BJ (cell line): ENCODE measurements at regions not wholly inside any gene's neighbourhood (a gene's known extent, or its start where the extent isn't known, plus 50 kb on each side); places are given as distances from the start of the nearest gene placed in this dataset.

Source experiments
- CTCF ChIA-PET: fragments of 350-600 bp; formaldehyde crosslinking; extraction: SDS; loops from one replicate; lab custom pipeline; 2021; ENCODE audit warnings: antibody characterized with exemption, inconsistent platforms; lab: Yijun Ruan, JAX
- POLR2A ChIA-PET: fragments of 300-600 bp; sonication (Branson Sonifier 250); formaldehyde crosslinking; extraction: SDS; loops from one replicate; lab custom pipeline; 2021; ENCODE audit warnings: antibody characterized with exemption; lab: Charles Lee
- DNase-seq: peaks from one replicate; pipeline ENCODE4 v3.0.0-alpha.2; 2011; ENCODE audit warnings: low read depth
- H3K27me3 ChIP-seq: 2 replicates; pipeline ENCODE4 v1.6.0; 2011; ENCODE audit warnings: low read length; ENCODE audit not compliant: control insufficient read depth, insufficient read depth
- H3K36me3 ChIP-seq: 2 replicates; pipeline ENCODE4 v1.5.1; 2011; ENCODE audit warnings: low read length; ENCODE audit not compliant: control insufficient read depth, insufficient read depth
- H3K4me3 ChIP-seq: 2 replicates; pipeline ENCODE4 v1.5.1; 2011; ENCODE audit warnings: low read depth, mild to moderate bottlenecking, control low read depth, low read length
- TF ChIP-seq, protein P1 (sequence below): IDR thresholded peaks from 2 replicates; pipeline ENCODE4 v1.5.1; 2011; ENCODE audit warnings: low read depth, mild to moderate bottlenecking, control low read depth, inconsistent platforms, low read length, moderate library complexity; ENCODE audit not compliant: insufficient read depth

DNA sequence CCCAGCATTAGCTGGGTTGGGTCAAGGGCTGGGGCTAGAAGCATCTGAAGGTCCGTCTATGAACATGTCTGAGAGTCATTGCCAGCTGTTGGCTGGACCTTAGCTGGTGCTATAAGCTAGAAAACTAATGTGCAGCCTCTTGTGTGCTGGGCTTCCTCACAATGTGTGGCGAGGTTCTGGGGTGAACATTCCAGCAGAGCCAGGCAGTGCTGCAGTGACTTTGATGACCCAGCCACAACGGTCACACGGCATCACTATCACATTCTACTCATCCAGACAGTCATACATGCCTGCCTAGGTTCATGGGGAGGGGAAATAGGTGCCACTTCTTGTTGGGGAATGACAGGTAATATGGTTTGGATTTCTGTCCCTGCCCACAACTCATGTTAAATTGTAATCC is 260.5 kb downstream of the CYP26B1 start:
- no peaks in the 10 kb centered on the region for H3K27me3 ChIP-seq
- CTCF ChIA-PET, result interaction anchor here (1.0 kb wide), 1 partner anchor 37 kb away, joined by 3 read pairs; no protein-coding TSS in a partner anchor
- POLR2A ChIA-PET, result no interaction called here
- H3K36me3 ChIP-seq, result no peaks in the 10 kb centered on the region
- DNase-seq, result no peak
- TF ChIP-seq, protein P1, sequence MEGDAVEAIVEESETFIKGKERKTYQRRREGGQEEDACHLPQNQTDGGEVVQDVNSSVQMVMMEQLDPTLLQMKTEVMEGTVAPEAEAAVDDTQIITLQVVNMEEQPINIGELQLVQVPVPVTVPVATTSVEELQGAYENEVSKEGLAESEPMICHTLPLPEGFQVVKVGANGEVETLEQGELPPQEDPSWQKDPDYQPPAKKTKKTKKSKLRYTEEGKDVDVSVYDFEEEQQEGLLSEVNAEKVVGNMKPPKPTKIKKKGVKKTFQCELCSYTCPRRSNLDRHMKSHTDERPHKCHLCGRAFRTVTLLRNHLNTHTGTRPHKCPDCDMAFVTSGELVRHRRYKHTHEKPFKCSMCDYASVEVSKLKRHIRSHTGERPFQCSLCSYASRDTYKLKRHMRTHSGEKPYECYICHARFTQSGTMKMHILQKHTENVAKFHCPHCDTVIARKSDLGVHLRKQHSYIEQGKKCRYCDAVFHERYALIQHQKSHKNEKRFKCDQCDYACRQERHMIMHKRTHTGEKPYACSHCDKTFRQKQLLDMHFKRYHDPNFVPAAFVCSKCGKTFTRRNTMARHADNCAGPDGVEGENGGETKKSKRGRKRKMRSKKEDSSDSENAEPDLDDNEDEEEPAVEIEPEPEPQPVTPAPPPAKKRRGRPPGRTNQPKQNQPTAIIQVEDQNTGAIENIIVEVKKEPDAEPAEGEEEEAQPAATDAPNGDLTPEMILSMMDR, result no peak
- no peak overlapping the region for H3K4me3 ChIP-seq

DNA sequence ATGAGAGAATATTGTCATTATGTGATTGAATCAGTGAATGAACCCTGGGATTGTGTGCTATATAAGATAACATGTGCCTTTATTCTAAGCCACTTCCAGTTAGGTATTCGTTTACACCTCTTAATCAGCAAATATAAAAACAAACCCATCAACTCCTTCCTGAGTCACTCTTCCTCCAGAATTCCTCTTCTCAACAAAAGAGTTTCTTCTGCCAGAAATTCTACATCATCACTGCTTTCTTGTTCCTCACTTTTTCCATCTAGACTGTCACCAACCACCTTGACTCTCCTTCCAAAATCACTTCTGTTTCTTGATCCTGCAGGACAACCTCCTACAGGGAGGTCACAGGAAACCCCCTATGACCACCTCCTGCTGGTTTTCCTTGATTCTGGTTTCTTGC is 261.4 kb downstream of the CYP26B1 start:
- TF ChIP-seq, protein P1, result no peak
- Histone ChIP-seq H3K4me3 (no peak overlapping the region), H3K27me3 (no peaks in the 10 kb centered on the region), H3K36me3 (no peaks in the 10 kb centered on the region)
- ChIA-PET POLR2A (no interaction called here), CTCF (interaction anchor here (1.0 to 2.2 kb wide), 2 partner anchors 38 to 81 kb away, joined by 3 to 5 read pairs; no protein-coding TSS in a partner anchor)
- DNase-seq, result no peak

DNA sequence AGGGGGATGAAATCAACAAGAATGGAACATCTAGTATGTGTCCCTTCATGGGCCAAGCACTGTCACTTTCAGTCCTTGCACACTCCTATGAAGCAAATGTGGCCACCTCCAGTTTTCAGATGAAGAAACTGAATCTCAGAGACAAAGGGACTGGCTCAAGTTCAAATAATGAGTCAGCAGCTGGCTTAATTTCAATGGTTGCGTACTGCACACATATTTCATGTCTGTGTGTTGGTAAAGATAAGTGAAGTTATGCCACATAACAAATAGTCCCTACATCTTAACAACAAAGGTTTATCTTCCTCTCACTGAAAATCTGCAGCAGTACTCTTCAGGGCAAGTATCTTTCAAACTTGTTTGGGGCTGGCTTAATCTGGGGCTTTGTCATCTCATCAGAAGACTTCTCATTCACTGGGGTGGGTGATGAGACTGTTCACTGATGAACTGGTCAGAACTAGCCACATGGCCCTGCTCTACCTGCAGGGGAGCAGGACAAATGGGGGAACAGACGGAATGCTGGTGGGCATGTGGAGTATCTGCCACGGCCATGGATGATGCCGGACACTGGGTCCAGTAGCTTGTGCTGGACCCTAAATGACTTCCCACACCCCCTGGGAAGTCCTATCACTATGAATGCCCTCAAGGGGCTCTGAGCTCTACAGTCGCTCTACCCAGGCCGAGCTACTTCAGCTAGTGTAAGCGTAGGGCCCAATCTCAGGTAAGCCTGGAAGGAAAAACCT is 263.2 kb downstream of the CYP26B1 start:
- DNase-seq, result no peak
- Histone ChIP-seq H3K36me3 (no peaks in the 10 kb centered on the region), H3K27me3 (no peaks in the 10 kb centered on the region), H3K4me3 (no peak overlapping the region)
- CTCF ChIA-PET, result interaction anchor here (2.2 kb wide), 1 partner anchor 79 kb away, joined by 5 read pairs; no protein-coding TSS in a partner anchor
- POLR2A ChIA-PET, result no interaction called here
- TF ChIP-seq, protein P1, result no peak

GRCh38 chr2:71882949-71883472 is 264.7 kb downstream of the CYP26B1 start:
- peak; percentile 80 for DNase-seq
- POLR2A ChIA-PET, result no interaction called here
- CTCF ChIA-PET, result interaction anchor here (0.9 to 1.0 kb wide), 2 partner anchors 11 to 46 kb away, joined by 3 to 7 read pairs; no protein-coding TSS in a partner anchor

More at GRCh38 chr2:71882949-71883472, 264.7 kb downstream of the CYP26B1 start:
- no peaks in the 10 kb centered on the region for H3K36me3 ChIP-seq
- H3K4me3 ChIP-seq, result no peak overlapping the region
- TF ChIP-seq, protein P1, result no peak
- no peaks in the 10 kb centered on the region for H3K27me3 ChIP-seq
